ENCODE measurements at regions not wholly inside any gene's neighbourhood (a gene's known extent, or its start where the extent isn't known, plus 50 kb on each side); places are given as distances from the start of the nearest gene placed in this dataset.

- no peak for DNase-seq
These were observed 1519.9 kb upstream of the ACVR2A start for GRCh38 chr2:146324951-146325350.

DNA sequence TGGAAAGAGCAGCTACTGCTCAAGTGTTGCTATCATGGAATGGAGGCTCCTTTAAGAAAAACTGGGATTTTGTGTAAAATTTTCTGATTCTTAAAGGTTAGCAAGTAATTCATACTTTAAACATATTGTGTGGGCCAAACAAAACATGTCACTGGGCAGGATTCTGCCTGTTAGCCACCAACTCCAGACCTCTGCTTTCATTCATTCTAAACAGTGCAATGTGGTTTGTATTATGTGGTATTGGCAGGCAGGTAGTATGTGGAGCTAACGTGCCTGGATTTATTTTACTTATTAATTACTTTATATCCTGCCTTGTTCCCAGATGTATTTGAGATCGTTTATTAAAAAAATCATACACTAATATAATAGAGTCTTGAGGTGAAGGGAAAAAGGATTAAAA lies 1521.3 kb upstream of the ACVR2A start:
- no peak for DNase-seq

DNA sequence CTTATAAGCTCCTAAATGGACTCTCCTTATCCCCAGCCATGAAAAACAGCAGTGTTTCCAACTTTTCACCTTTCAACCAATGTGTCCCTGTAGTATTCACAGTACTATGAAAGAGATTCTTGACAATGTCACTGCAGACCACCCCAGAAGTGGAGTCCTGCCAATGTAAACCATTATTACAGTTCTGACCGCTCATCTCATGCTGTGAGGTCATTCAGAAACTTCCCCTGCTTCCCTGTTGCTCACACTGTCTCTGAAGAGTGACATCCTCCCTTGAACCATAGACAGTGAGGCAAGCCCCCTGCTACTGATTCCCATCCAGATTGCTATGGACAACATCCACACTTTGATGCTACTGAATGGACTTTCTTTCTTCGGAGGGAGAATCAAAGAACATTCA lies 1523.7 kb upstream of the ACVR2A start:
- DNase-seq = peak in 1 of 2 donors; percentile 2

GRCh38 chr2:146317959-146318358 lies 1526.9 kb upstream of the ACVR2A start:
- DNase-seq = no peak

GRCh38 chr2:146312899-146313298 lies 1531.9 kb upstream of the ACVR2A start:
- DNase-seq = peak; percentile 22 to 24

GRCh38 chr2:146305164-146305563 lies 1539.7 kb upstream of the ACVR2A start:
- DNase-seq = no peak

DNA sequence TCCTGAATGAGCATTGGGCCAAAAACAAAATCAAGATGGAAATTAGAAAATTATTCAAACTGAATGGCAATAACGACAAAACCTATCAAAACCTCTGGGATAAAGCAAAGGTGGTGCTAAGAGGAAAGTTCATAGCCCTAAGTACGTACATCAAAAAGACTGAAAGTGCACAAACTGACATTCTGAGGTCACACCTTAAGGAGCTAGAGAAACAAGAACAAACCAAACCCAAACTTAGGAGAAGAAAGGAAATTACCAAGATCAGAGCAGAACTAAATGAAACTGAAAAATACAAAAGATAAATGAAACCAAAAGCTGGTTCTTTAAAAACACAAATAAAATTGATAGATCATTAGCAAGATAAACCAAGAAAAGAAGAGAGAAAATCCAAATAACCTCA lies 1543.5 kb upstream of the ACVR2A start:
- no peak for DNase-seq

DNA sequence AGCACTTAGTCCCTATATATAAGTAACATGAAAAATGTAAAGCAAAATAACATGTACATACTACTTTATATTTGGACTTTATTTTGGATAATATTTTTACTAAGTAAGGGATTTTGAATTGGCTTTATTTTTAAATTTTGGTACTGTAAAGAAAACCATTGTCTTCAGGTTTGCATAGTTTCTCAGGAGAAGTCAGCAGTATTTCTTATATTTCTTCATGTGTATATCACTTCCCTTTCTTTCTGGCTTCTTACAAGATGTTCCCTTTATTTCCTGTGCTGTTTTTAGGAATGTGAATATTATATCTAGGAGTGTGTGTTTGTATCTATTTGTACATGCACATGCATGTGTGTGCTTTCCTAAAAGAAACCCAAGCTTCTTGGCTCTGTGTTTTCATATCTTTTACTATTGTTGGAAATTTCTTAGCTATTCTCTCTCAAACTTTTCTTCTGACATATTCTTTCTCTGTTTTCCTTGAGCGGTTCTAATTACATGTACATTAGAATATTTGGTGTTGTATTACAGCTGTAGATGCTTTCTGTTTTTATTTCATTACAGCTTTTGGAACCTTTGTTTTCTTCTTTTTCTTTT lies 1549.7 kb upstream of the ACVR2A start:
- DNase-seq = no peak

DNA sequence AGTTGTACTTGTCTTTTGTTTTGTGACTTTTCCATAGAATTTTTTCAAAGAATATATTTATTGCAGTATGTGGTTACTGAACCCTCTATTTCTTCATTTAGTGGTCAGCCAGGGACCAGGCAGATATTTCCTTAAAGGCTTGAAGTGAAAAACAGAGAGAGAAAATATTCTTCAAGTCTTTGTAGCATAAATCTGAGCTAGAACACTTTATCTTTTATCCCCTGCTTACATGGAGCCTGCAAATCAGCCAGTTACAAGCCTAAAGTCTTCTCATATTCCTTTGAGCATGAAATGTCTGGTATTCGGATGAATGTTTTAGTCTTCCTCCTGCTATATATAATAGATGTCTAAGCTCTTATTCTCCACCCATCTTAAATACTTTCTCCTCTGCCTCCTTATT lies 1557.5 kb upstream of the ACVR2A start:
- no peak for DNase-seq

- DNase-seq = no peak
These were observed 1565.9 kb upstream of the ACVR2A start for GRCh38 chr2:146278881-146279280.

DNA sequence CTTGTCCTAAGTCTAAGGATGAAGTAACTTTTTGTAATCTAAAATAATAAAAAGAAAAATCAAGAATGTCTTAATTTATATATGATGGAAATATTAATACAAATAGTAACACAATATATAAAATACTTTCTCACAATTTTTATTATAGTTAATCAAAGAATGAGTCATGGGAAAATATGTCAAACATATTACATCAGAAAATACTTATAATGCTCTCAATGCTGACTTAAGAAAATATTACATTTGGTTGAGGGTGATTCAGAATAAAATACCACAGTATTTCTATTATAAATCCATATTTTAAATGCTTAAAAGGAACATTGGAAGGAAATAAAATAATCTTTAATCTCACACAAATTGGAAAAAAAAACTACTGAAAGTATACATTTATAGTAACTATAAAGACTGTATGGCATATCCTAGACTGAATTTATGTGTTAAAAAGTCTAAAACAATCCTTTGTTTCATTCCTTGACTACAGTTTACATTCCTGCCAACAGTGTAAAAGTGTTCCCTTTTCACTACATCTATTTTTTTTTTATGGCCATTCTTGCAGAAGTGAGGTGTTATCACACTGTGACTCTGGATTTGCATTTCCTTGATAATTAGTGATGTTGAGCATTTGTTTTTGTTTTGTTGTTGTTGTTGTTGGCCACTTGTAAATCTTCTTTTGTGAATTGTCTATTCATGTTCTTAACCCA lies 1573.5 kb upstream of the ACVR2A start:
- no peak for DNase-seq

DNA sequence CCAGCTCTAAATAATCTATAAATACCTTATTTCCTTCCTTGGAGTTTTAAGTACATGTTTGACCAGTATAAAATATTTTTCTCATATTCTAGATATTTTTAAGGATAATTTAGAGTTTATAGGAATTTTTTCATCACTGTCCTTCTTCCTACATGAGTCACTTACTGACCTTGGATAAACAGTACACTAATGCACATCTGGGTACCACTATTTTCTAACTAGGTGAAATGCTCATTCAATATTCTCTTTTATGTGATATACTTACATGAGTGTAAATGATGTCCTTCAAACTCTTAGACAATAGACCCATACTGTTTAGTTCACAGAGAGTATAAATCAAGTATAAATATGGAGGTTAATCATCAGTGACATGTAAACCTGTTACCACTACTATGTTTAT lies 1574.2 kb upstream of the ACVR2A start:
- no peak for DNase-seq

DNA sequence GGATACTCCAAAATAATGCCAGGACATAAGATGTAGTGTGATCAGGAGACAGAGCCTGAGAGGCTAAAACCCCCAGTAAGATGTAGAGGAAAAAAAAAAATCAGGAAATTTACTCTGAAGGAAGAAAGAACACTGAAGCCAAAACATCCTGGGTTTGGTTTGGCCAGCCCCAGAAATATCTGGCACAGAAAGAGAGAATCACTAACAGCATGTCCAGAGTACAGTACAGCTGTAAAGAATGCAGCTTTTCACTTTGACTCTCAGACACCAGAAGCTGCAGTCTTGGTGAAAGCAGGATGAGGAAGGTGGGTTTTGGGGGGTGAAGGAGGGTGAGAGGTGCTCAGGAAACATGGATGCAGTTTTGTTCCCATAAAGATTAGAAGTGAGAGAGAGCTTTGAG lies 1577.7 kb upstream of the ACVR2A start:
- no peak for DNase-seq

DNA sequence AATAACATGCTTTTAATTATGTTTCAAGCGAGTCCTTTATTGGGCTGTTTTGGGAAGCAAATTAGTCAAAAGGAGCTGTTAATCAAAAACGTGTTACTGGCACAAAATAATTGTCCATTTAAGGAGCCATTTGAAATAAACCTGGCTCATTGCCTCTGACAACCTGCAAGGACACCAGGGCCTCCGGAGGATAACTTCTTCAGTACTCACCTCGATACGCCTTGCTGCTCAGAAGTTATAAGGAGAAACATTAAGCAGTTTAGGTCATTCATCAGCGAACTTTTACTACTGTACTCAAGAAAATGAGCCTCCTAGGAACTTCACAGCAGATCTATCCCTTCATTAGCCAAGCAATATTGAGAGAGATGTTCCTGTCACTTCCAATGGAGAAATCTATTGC lies 1579.2 kb upstream of the ACVR2A start:
- no peak for DNase-seq

GRCh38 chr2:146262606-146263005 lies 1582.2 kb upstream of the ACVR2A start:
- no peak for DNase-seq

GRCh38 chr2:146260551-146260950 lies 1584.3 kb upstream of the ACVR2A start:
- no peak for DNase-seq

DNA sequence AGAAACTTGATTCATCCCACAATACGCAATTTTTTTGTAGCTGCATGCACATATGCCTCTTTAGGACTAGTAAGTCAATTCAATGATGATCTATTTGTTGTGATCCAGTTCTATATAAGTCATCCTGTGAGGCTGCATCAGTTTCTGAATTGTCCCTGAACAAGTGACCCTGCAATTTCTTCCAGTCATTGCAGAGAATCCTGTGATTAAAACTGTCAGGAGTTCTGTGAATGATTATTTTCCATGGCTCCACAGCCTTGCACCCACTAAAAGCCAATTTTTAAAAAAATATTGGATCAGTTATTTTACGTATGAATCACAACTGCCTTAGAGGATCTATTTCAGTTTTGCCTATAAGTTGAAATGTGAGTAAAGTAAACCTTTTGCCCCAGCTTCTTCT lies 1585.0 kb upstream of the ACVR2A start:
- DNase-seq = no peak

GRCh38 chr2:146258071-146258470 lies 1586.8 kb upstream of the ACVR2A start:
- no peak for DNase-seq

- DNase-seq = no peak
These were observed 1592.7 kb upstream of the ACVR2A start for GRCh38 chr2:146252119-146252518.

- DNase-seq = no peak
These were observed 1593.5 kb upstream of the ACVR2A start for GRCh38 chr2:146251328-146251727.

- DNase-seq = no peak
These were observed 1597.9 kb upstream of the ACVR2A start for GRCh38 chr2:146246736-146247523.

GRCh38 chr2:146246002-146246735 lies 1598.7 kb upstream of the ACVR2A start:
- DNase-seq = no peak

GRCh38 chr2:146244830-146245229 lies 1600.0 kb upstream of the ACVR2A start:
- DNase-seq = no peak
